ENCODE measurements at regions not wholly inside any gene's neighbourhood (a gene's known extent, or its start where the extent isn't known, plus 50 kb on each side); places are given as distances from the start of the nearest gene placed in this dataset.

GRCh38 chr21:31536138-31536537, 123.4 kb upstream of the SOD1 start:
- no peak overlapping the region for H3K4me3 ChIP-seq (ENCODE audit: low read depth in 1 of 2, low read length in 1 of 2)
- no peaks in the 10 kb centered on the region for H3K36me3 ChIP-seq
- H3K9me3 ChIP-seq = no peaks in the 10 kb centered on the region
- no peak for TF ChIP-seq CTCF (IDR thresholded peaks at IDR 0.05)
- H3K27me3 ChIP-seq = no peaks in the 10 kb centered on the region
- H3K4me1 ChIP-seq (ENCODE audit: control insufficient read depth in 1 of 2, insufficient read depth in 1 of 2, low read depth in 1 of 2, low read length in 1 of 2) = no peaks in the 10 kb centered on the region
- H3K27ac ChIP-seq = no peak overlapping the region

GRCh38 chr21:31531967-31532366, 127.5 kb upstream of the SOD1 start:
- no peaks in the 10 kb centered on the region for H3K4me1 ChIP-seq (ENCODE audit: control insufficient read depth in 1 of 2, insufficient read depth in 1 of 2, low read depth in 1 of 2, low read length in 1 of 2)
- no peak for TF ChIP-seq CTCF (IDR thresholded peaks at IDR 0.05)
- no peak overlapping the region for H3K4me3 ChIP-seq (ENCODE audit: low read depth in 1 of 2, low read length in 1 of 2)
- no peaks in the 10 kb centered on the region for H3K36me3 ChIP-seq
- no peak overlapping the region for H3K27ac ChIP-seq
- H3K9me3 ChIP-seq = no peaks in the 10 kb centered on the region
- H3K27me3 ChIP-seq = no peaks in the 10 kb centered on the region

- Histone ChIP-seq H3K36me3 (no peaks in the 10 kb centered on the region), H3K27me3 (no peaks in the 10 kb centered on the region), H3K27ac (no peak overlapping the region), H3K4me1 (ENCODE audit: control insufficient read depth in 1 of 2, insufficient read depth in 1 of 2, low read depth in 1 of 2, low read length in 1 of 2) (no peaks in the 10 kb centered on the region), H3K9me3 (no peaks in the 10 kb centered on the region), H3K4me3 (ENCODE audit: low read depth in 1 of 2, low read length in 1 of 2) (no peak overlapping the region)
- no peak for TF ChIP-seq CTCF (IDR thresholded peaks at IDR 0.05)
Measured at GRCh38 chr21:31530897-31531705, 128.4 kb upstream of the SOD1 start.

- Histone ChIP-seq H3K27me3 (no peaks in the 10 kb centered on the region), H3K27ac (no peak overlapping the region), H3K4me3 (ENCODE audit: low read depth in 1 of 2, low read length in 1 of 2) (no peak overlapping the region), H3K4me1 (ENCODE audit: control insufficient read depth in 1 of 2, insufficient read depth in 1 of 2, low read depth in 1 of 2, low read length in 1 of 2) (no peaks in the 10 kb centered on the region), H3K9me3 (no peaks in the 10 kb centered on the region), H3K36me3 (no peaks in the 10 kb centered on the region)
- TF ChIP-seq CTCF (IDR thresholded peaks at IDR 0.05) = no peak
Measured at GRCh38 chr21:31530364-31530763, 129.1 kb upstream of the SOD1 start.

- no peaks in the 10 kb centered on the region for H3K36me3 ChIP-seq
- no peak for TF ChIP-seq CTCF (IDR thresholded peaks at IDR 0.05)
Measured at GRCh38 chr21:31529406-31529805, 130.1 kb upstream of the SOD1 start.

More at GRCh38 chr21:31529406-31529805, 130.1 kb upstream of the SOD1 start:
- Histone ChIP-seq H3K9me3 (no peaks in the 10 kb centered on the region), H3K4me1 (ENCODE audit: control insufficient read depth in 1 of 2, insufficient read depth in 1 of 2, low read depth in 1 of 2, low read length in 1 of 2) (no peaks in the 10 kb centered on the region), H3K4me3 (ENCODE audit: low read depth in 1 of 2, low read length in 1 of 2) (no peak overlapping the region), H3K27ac (no peak overlapping the region), H3K27me3 (no peaks in the 10 kb centered on the region)
